Hepatocyte (in vitro differentiated cells): ENCODE measurements at regions not wholly inside any gene's neighbourhood (a gene's known extent, or its start where the extent isn't known, plus 50 kb on each side); places are given as distances from the start of the nearest gene placed in this dataset.

Experiments
- DNase-seq: peaks from one replicate; pipeline ENCODE4 v3.0.0-alpha.2; 2016; ENCODE audit warnings: low spot score
- H2AFZ ChIP-seq: fragments of 200-600 bp; sonication (generic); 2 replicates; pipeline ENCODE4 v1.6.0; 2016; ENCODE audit warnings: antibody characterized with exemption, mild to moderate bottlenecking
- H3K27ac ChIP-seq: fragments of 200-600 bp; sonication (generic); 2 replicates; pipeline ENCODE4 v1.5.1; 2016; ENCODE audit warnings: mild to moderate bottlenecking
- H3K27me3 ChIP-seq: fragments of 200-600 bp; sonication (generic); 2 replicates; pipeline ENCODE4 v1.6.1; 2016
- H3K36me3 ChIP-seq: fragments of 200-600 bp; sonication (generic); replicated peaks from 2 replicates; pipeline ENCODE4 v1.5.1; 2016; ENCODE audit warnings: low read depth; ENCODE audit not compliant: insufficient read depth
- H3K4me1 ChIP-seq: fragments of 200-600 bp; sonication (generic); 2 replicates; pipeline ENCODE4 v1.5.1; 2016; ENCODE audit warnings: mild to moderate bottlenecking, moderate library complexity; ENCODE audit not compliant: insufficient read depth
- H3K4me2 ChIP-seq: fragments of 200-600 bp; sonication (generic); 2 replicates; pipeline ENCODE4 v1.6.0; 2016
- H3K4me3 ChIP-seq: fragments of 200-600 bp; sonication (generic); 2 replicates; pipeline ENCODE4 v1.5.1; 2016; ENCODE audit warnings: mild to moderate bottlenecking
- H3K79me2 ChIP-seq: fragments of 200-600 bp; sonication (generic); 2 replicates; pipeline ENCODE4 v1.6.0; 2017; ENCODE audit warnings: mild to moderate bottlenecking
- H3K9me2 ChIP-seq: fragments of 200-600 bp; sonication (generic); replicated peaks from 2 replicates; pipeline ENCODE4 v1.6.0; 2017; ENCODE audit warnings: mild to moderate bottlenecking; ENCODE audit not compliant: insufficient read depth
- H3K9me3 ChIP-seq: fragments of 200-600 bp; sonication (generic); 2 replicates; pipeline ENCODE4 v1.5.1; 2016; ENCODE audit warnings: low read depth, mild to moderate bottlenecking
- H4K20me1 ChIP-seq: fragments of 200-600 bp; sonication (generic); 2 replicates; pipeline ENCODE4 v1.6.0; 2016; ENCODE audit warnings: mild to moderate bottlenecking; ENCODE audit not compliant: insufficient read depth, poor library complexity, severe bottlenecking
- EZH2 ChIP-seq: fragments of 200-600 bp; sonication (generic); IDR thresholded peaks from 2 replicates; pipeline ENCODE4 v1.6.1; 2016; ENCODE audit warnings: antibody characterized with exemption, mild to moderate bottlenecking, borderline replicate concordance
- EZH2phosphoT487 ChIP-seq: fragments of 200-600 bp; sonication (generic); IDR thresholded peaks from one replicate; pipeline ENCODE4 v1.6.1; 2018; ENCODE audit warnings: antibody characterized with exemption, mild to moderate bottlenecking, low read depth, moderate library complexity; ENCODE audit not compliant: unreplicated experiment, severe bottlenecking
- WGBS: methylation state at CpG from one replicate; pipeline ENCODE4 v1.1.6; 2016; ENCODE audit warnings: low lambda C conversion rate; ENCODE audit errors: missing lambda C conversion rate; 5-methylcytosine and 5-hydroxymethylcytosine counted together
- TF ChIP-seq, protein P1 (sequence below): fragments of 200-600 bp; sonication (generic); IDR thresholded peaks from 2 replicates; pipeline ENCODE4 v1.5.1; 2016; ENCODE audit warnings: antibody characterized with exemption, mild to moderate bottlenecking; ENCODE audit not compliant: poor library complexity

DNA sequence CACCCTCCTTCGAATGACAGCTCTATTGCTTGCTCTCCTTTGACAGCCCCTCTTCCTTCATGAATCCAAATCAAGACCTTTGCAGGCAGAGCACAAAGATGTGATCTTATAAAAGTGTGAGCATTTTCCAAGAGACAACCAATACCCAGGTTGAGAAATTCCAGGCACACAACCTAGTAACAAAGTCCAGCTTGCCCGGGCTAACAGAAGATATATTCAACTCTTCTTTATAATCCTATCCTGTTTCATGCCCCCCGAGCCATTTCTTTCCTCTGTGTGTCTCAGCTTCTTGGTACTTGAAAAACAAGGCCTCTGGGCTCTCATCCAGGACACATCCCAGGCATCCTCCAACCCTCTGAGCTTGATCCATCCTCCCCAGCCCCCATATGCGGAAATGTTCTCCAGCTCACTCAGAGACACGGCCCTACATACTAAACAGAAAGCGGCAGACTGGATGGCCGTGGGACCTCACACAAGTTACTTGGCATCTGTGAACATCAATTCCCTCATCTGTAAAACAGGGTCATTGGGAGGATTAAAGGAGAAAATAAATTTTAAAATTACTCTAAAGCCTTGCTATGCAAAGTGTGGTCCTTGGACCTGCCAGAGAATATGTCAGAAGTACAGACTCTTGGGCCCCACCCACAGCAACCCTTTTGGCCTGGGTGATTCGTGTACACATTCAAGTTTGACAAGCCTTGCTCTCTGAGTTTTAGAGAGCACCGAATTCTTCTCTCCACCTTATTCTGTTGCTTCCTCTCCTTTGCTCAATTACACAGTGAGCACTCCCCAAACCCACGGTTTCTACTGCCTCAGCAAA is 627.0 kb downstream of the BCOR start:
- WGBS, result 54% methylated on average over 10 of the region's 10 CpGs
- peak overlapping the region; percentile 87 for H3K27ac ChIP-seq
- H4K20me1 ChIP-seq, result no peaks in the 10 kb centered on the region
- H3K79me2 ChIP-seq, result no peaks in the 10 kb centered on the region
- H3K36me3 ChIP-seq, result no peaks in the 10 kb centered on the region
- H3K9me2 ChIP-seq, result no peaks in the 10 kb centered on the region
- no peak overlapping the region for H3K4me3 ChIP-seq
- peak; percentile 74 for DNase-seq
- no peaks in the 10 kb centered on the region for H3K9me3 ChIP-seq
- peak overlapping the region; percentile 49 for H3K4me2 ChIP-seq
- H3K4me1 ChIP-seq, result peaks cover 19% of the 10 kb centered on the region
- H3K27me3 ChIP-seq, result no peaks in the 10 kb centered on the region
- TF ChIP-seq EZH2, result no peak
- TF ChIP-seq, protein P1, sequence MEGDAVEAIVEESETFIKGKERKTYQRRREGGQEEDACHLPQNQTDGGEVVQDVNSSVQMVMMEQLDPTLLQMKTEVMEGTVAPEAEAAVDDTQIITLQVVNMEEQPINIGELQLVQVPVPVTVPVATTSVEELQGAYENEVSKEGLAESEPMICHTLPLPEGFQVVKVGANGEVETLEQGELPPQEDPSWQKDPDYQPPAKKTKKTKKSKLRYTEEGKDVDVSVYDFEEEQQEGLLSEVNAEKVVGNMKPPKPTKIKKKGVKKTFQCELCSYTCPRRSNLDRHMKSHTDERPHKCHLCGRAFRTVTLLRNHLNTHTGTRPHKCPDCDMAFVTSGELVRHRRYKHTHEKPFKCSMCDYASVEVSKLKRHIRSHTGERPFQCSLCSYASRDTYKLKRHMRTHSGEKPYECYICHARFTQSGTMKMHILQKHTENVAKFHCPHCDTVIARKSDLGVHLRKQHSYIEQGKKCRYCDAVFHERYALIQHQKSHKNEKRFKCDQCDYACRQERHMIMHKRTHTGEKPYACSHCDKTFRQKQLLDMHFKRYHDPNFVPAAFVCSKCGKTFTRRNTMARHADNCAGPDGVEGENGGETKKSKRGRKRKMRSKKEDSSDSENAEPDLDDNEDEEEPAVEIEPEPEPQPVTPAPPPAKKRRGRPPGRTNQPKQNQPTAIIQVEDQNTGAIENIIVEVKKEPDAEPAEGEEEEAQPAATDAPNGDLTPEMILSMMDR, result no peak
- no peak for TF ChIP-seq EZH2phosphoT487
- peak overlapping the region; percentile 11 for H2AFZ ChIP-seq

DNA sequence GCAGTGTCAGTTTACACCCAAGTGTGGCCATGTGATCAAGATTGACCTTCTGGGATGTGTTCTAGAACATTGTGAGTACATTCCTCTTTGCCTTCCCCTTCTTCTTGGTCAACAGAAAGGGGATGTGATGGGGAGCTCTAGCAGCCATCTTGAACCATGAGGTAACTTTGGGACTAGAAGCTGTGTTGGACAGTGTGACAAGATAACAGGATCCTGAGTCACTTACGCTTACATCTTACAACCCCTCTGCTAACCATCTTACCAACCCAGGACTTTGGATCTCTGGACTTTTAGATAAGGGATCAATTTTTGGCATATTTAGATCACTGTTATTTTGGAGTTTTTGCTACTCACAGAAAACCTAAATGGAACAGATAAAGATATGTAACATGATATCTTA is 625.6 kb downstream of the BCOR start:
- H3K27ac ChIP-seq, result peak overlapping the region; percentile 87
- peaks cover 27% of the 10 kb centered on the region for H3K4me1 ChIP-seq
- H3K9me3 ChIP-seq, result no peaks in the 10 kb centered on the region
- H3K4me2 ChIP-seq, result no peak overlapping the region
- TF ChIP-seq EZH2phosphoT487 (no peak), EZH2 (no peak)
- TF ChIP-seq, protein P1, result no peak
- H2AFZ ChIP-seq, result no peak overlapping the region
- H4K20me1 ChIP-seq, result no peaks in the 10 kb centered on the region
- H3K27me3 ChIP-seq, result no peaks in the 10 kb centered on the region
- WGBS, result 100% methylated on average over 1 of the region's 1 CpG
- H3K4me3 ChIP-seq, result no peak overlapping the region
- H3K9me2 ChIP-seq, result no peaks in the 10 kb centered on the region
- no peaks in the 10 kb centered on the region for H3K36me3 ChIP-seq
- DNase-seq, result no peak
- no peaks in the 10 kb centered on the region for H3K79me2 ChIP-seq

DNA sequence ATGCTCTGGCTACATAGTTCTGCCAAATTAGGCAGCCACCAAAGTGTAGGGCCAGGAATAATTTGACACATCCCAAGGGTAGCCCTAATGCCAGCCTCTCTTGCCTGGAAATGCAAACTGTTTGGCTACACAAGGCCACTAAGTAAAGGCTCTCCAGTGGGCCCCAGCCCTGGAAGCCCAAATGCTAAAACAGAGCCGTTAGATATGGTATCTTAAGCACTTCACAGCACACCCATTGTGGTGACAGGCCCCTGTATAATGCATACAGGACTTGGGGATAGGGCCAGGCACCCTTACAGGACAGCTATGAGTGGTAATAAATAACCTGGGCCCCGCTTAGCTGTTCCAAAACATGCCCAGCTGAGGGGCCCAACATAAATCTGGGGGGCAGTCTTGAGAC is 623.9 kb downstream of the BCOR start:
- WGBS, result 78% methylated on average over 2 of the region's 2 CpGs
- TF ChIP-seq EZH2 (no peak), EZH2phosphoT487 (no peak)
- TF ChIP-seq, protein P1, result no peak
- H3K27ac ChIP-seq, result no peak overlapping the region
- no peaks in the 10 kb centered on the region for H3K27me3 ChIP-seq
- H3K9me3 ChIP-seq, result no peaks in the 10 kb centered on the region
- H3K9me2 ChIP-seq, result no peaks in the 10 kb centered on the region
- H3K4me1 ChIP-seq, result peaks cover 39% of the 10 kb centered on the region
- no peak overlapping the region for H2AFZ ChIP-seq
- H3K79me2 ChIP-seq, result no peaks in the 10 kb centered on the region
- no peak for DNase-seq
- H4K20me1 ChIP-seq, result no peaks in the 10 kb centered on the region
- H3K36me3 ChIP-seq, result no peaks in the 10 kb centered on the region
- no peak overlapping the region for H3K4me2 ChIP-seq
- no peak overlapping the region for H3K4me3 ChIP-seq
